ENCODE measurements at regions not wholly inside any gene's neighbourhood (a gene's known extent, or its start where the extent isn't known, plus 50 kb on each side); places are given as distances from the start of the nearest gene placed in this dataset.

DNA sequence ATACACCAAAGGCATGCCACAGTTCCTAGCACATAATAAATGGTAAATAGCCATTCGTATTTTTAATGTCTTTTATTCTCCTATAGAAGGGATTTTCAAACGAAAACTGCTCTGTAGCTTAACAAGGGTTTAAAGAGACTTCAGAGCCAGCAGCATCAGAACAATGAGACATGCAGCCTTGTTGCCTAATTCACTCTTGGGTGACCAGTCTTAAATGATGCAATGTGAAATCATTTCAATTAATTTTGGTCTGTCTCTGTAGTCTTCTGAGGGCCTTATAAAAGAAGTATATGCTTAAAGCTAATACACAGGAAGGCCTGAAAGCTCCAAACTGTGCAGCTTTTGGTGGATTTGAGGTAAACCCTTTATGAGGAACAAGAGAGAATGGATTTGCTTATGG lies 888.8 kb upstream of the WWC1 start:
- DNase-seq = no peak
- WGBS, 4 donors = 46 to 69% (median 59%) methylated on average over 2 of the region's 2 CpGs
- H3K4me1 ChIP-seq (replicated peaks in 1 of 2) = no peaks in the 10 kb centered on the region
- no peaks in the 10 kb centered on the region for H3K36me3 ChIP-seq (replicated peaks in 1 of 2)
- H3K4me3 ChIP-seq = no peak overlapping the region
- intact Hi-C loops (cut with DNase I) = no loop called here
- no peaks in the 10 kb centered on the region for H3K9me3 ChIP-seq (replicated peaks in 1 of 3)
- no peaks in the 10 kb centered on the region for H3K27me3 ChIP-seq
- H3K27ac ChIP-seq = no peak overlapping the region
- TF ChIP-seq CTCF (IDR thresholded peaks at IDR 0.05) (no peak), POLR2A (IDR thresholded peaks at IDR 0.05) (no peak)

GRCh38 chr5:167406513-167406912 lies 884.9 kb upstream of the WWC1 start:
- TF ChIP-seq POLR2A (IDR thresholded peaks at IDR 0.05) (no peak), CTCF (IDR thresholded peaks at IDR 0.05) (no peak)
- no peak overlapping the region for H3K27ac ChIP-seq
- intact Hi-C loops (cut with DNase I) = no loop called here
- H3K27me3 ChIP-seq = no peaks in the 10 kb centered on the region
- no peaks in the 10 kb centered on the region for H3K36me3 ChIP-seq (replicated peaks in 1 of 2)
- H3K9me3 ChIP-seq (replicated peaks in 1 of 3) = no peaks in the 10 kb centered on the region
- H3K4me1 ChIP-seq (replicated peaks in 1 of 2) = no peaks in the 10 kb centered on the region
- H3K4me3 ChIP-seq = no peak overlapping the region
- DNase-seq = no peak

- H3K27me3 ChIP-seq = no peaks in the 10 kb centered on the region
- no peak for DNase-seq
- no peaks in the 10 kb centered on the region for H3K9me3 ChIP-seq (replicated peaks in 1 of 3)
- TF ChIP-seq CTCF (IDR thresholded peaks at IDR 0.05) (no peak), POLR2A (IDR thresholded peaks at IDR 0.05) (no peak)
- intact Hi-C loops (cut with DNase I) = no loop called here
- H3K4me3 ChIP-seq = no peak overlapping the region
- 77 to 89% (median 79%) methylated on average over 1 of the region's 1 CpG for WGBS, 4 donors
- no peaks in the 10 kb centered on the region for H3K4me1 ChIP-seq (replicated peaks in 1 of 2)
- H3K27ac ChIP-seq = no peak overlapping the region
- H3K36me3 ChIP-seq (replicated peaks in 1 of 2) = no peaks in the 10 kb centered on the region
Measured at GRCh38 chr5:167412556-167412955, 878.9 kb upstream of the WWC1 start.

DNA sequence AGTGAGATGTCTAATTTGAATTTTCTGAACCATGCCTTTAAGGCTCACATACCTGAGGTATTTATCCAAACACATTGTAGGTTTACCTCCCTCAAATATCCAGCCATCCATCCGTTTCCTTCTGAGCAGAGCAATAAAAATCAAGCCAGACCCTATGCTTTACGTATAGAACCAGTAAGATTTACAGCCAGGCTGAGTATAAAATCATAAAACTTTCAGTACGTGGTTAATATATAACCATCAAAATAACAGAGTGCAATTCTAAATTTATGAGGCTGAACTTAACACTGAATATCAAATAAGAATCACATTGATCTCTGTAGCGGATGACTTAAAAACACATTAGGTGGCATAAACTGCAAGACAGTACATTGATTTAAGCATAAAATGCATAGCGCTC lies 877.9 kb upstream of the WWC1 start:
- 63 to 78% (median 76%) methylated on average over 5 of the region's 5 CpGs for WGBS, 4 donors
- intact Hi-C loops (cut with DNase I) = no loop called here
- no peaks in the 10 kb centered on the region for H3K36me3 ChIP-seq (replicated peaks in 1 of 2)
- H3K27ac ChIP-seq = no peak overlapping the region
- no peaks in the 10 kb centered on the region for H3K27me3 ChIP-seq
- DNase-seq = no peak
- H3K9me3 ChIP-seq (replicated peaks in 1 of 3) = no peaks in the 10 kb centered on the region
- TF ChIP-seq CTCF (IDR thresholded peaks at IDR 0.05) (no peak), POLR2A (IDR thresholded peaks at IDR 0.05) (no peak)
- no peaks in the 10 kb centered on the region for H3K4me1 ChIP-seq (replicated peaks in 1 of 2)
- no peak overlapping the region for H3K4me3 ChIP-seq
